H9 (cell line): ENCODE measurements at regions not wholly inside any gene's neighbourhood (a gene's known extent, or its start where the extent isn't known, plus 50 kb on each side); places are given as distances from the start of the nearest gene placed in this dataset.

Source experiments
- DNase-seq: peaks from one replicate; pipeline ENCODE4 v3.0.0-alpha.2; 2017
- H2AFZ ChIP-seq: one replicate; pipeline ENCODE4 v1.6.1; 2013; ENCODE audit warnings: mild to moderate bottlenecking, low read length, control low read depth, moderate library complexity
- H2AK5ac ChIP-seq: 2 replicates; pipeline ENCODE4 v1.6.1; 2013; ENCODE audit warnings: low read length, control low read depth, mixed read lengths; ENCODE audit not compliant: insufficient read length
- H2BK120ac ChIP-seq: one replicate; pipeline ENCODE4 v1.6.1; 2013; ENCODE audit warnings: low read depth, mild to moderate bottlenecking, low read length, control low read depth, inconsistent platforms; ENCODE audit not compliant: poor library complexity, severe bottlenecking
- H2BK12ac ChIP-seq: 2 replicates; pipeline ENCODE4 v1.6.1; 2013; ENCODE audit warnings: low read length, control low read depth, mixed read lengths, low read depth; ENCODE audit not compliant: insufficient read length
- H2BK15ac ChIP-seq: 2 replicates; pipeline ENCODE4 v1.6.1; 2013; ENCODE audit warnings: low read depth, low read length, control low read depth
- H2BK20ac ChIP-seq: one replicate; pipeline ENCODE4 v1.6.1; 2013; ENCODE audit warnings: low read depth, mild to moderate bottlenecking, low read length, control low read depth, inconsistent platforms; ENCODE audit not compliant: poor library complexity, severe bottlenecking
- H2BK5ac ChIP-seq: 2 replicates; pipeline ENCODE4 v1.6.1; 2013; ENCODE audit warnings: low read length, control low read depth, mixed read lengths; ENCODE audit not compliant: insufficient read length
- H3K14ac ChIP-seq: 2 replicates; pipeline ENCODE4 v1.6.1; 2013; ENCODE audit warnings: low read length, control low read depth; ENCODE audit not compliant: insufficient read depth
- H3K18ac ChIP-seq: 2 replicates; pipeline ENCODE4 v1.6.1; 2013; ENCODE audit warnings: low read depth, mild to moderate bottlenecking, mixed read lengths, low read length, control low read depth; ENCODE audit not compliant: insufficient read length
- H3K23ac ChIP-seq: 2 replicates; pipeline ENCODE4 v1.6.1; 2013; ENCODE audit warnings: low read length, control low read depth, mixed read lengths, low read depth; ENCODE audit not compliant: insufficient read length
- H3K23me2 ChIP-seq: 2 replicates; pipeline ENCODE4 v1.6.1; 2013; ENCODE audit warnings: low read depth, mild to moderate bottlenecking, mixed read lengths, low read length, control low read depth; ENCODE audit not compliant: insufficient read length, poor library complexity, severe bottlenecking
- H3K27ac ChIP-seq: 2 replicates; pipeline ENCODE4 v1.5.1; 2013; ENCODE audit warnings: low read length, control low read depth, mixed read lengths, low read depth; ENCODE audit not compliant: insufficient read length
- H3K27me3 ChIP-seq: 2 replicates; pipeline ENCODE4 v1.6.1; 2013; ENCODE audit warnings: low read length, control low read depth, inconsistent platforms; ENCODE audit not compliant: insufficient read depth
- H3K4ac ChIP-seq: 2 replicates; pipeline ENCODE4 v1.6.1; 2013; ENCODE audit warnings: low read depth, mild to moderate bottlenecking, control low read depth, inconsistent platforms, low read length, moderate library complexity
- H3K4me1 ChIP-seq: 2 replicates; pipeline ENCODE4 v1.6.1; 2013; ENCODE audit warnings: low read length, control low read depth, inconsistent platforms; ENCODE audit not compliant: insufficient read depth
- H3K4me2 ChIP-seq: 2 replicates; pipeline ENCODE4 v1.6.1; 2013; ENCODE audit warnings: low read length, control low read depth, mixed read lengths; ENCODE audit not compliant: insufficient read length, insufficient read depth
- H3K56ac ChIP-seq: 2 replicates; pipeline ENCODE4 v1.6.1; 2013; ENCODE audit warnings: low read depth, mild to moderate bottlenecking, mixed read lengths, low read length, control low read depth; ENCODE audit not compliant: insufficient read length
- H3K79me1 ChIP-seq: 2 replicates; pipeline ENCODE4 v1.6.1; 2013; ENCODE audit warnings: low read depth, mild to moderate bottlenecking, moderate library complexity, low read length, control low read depth, inconsistent platforms; ENCODE audit not compliant: insufficient read depth, poor library complexity, severe bottlenecking
- H3K79me2 ChIP-seq: 2 replicates; pipeline ENCODE4 v1.6.1; 2013; ENCODE audit warnings: low read length, control low read depth, inconsistent platforms; ENCODE audit not compliant: insufficient read depth
- H3K9ac ChIP-seq: 2 replicates; pipeline ENCODE4 v1.6.1; 2013; ENCODE audit warnings: low read length, control low read depth, mixed read lengths; ENCODE audit not compliant: insufficient read length; ENCODE audit errors: extremely low read depth
- H3K9me3 ChIP-seq: one replicate; pipeline ENCODE4 v1.6.1; 2013; ENCODE audit warnings: low read depth, low read length, inconsistent platforms; ENCODE audit not compliant: control insufficient read depth
- H3T11ph ChIP-seq: one replicate; pipeline ENCODE4 v1.6.1; 2013; ENCODE audit warnings: mild to moderate bottlenecking, low read length, control low read depth, inconsistent platforms
- H4K20me1 ChIP-seq: one replicate; pipeline ENCODE4 v1.6.1; 2013; ENCODE audit not compliant: control insufficient read depth, insufficient read length, insufficient read depth
- H4K5ac ChIP-seq: 2 replicates; pipeline ENCODE4 v1.6.1; 2013; ENCODE audit warnings: low read depth, mild to moderate bottlenecking, mixed read lengths, low read length, control low read depth; ENCODE audit not compliant: insufficient read length
- H4K8ac ChIP-seq: replicated peaks from 2 replicates; pipeline ENCODE4 v1.6.1; 2013; ENCODE audit warnings: low read length, control low read depth, mixed read lengths, low read depth; ENCODE audit not compliant: insufficient read length
- H4K91ac ChIP-seq: 2 replicates; pipeline ENCODE4 v1.6.1; 2013; ENCODE audit warnings: low read depth, mild to moderate bottlenecking, moderate library complexity, mixed read lengths, low read length, control low read depth; ENCODE audit not compliant: insufficient read length
- H3K27ac Mint-ChIP-seq, 3 experiments: 2 replicates in 2 of 3; 3 replicates in 1 of 3; pipeline ENCODE4 v1.8.0; 2020 to 2021; ENCODE audit warnings: mixed read lengths in 3 of 3, mild to moderate bottlenecking in 1 of 3, moderate library complexity in 1 of 3
- H3K27me3 Mint-ChIP-seq: 2 replicates; pipeline ENCODE4 v1.8.0; 2021; ENCODE audit warnings: low read depth, mild to moderate bottlenecking, moderate library complexity, mixed read lengths
- H3K36me3 Mint-ChIP-seq, 3 experiments: 2 replicates in 2 of 3; 3 replicates in 1 of 3; pipeline ENCODE4 v1.8.0; 2020 to 2021; ENCODE audit warnings: low read depth in 3 of 3, mixed read lengths in 3 of 3; ENCODE audit not compliant: insufficient read depth in 1 of 3
- H3K4me1 Mint-ChIP-seq, 2 experiments: 2 replicates each; pipeline ENCODE4 v1.8.0; 2020; ENCODE audit warnings: mixed read lengths in 2 of 2
- H3K4me3 Mint-ChIP-seq, 2 experiments: 2 replicates in 1 of 2; 3 replicates in 1 of 2; pipeline ENCODE4 v1.8.0; 2020 to 2021; ENCODE audit warnings: mild to moderate bottlenecking in 2 of 2, mixed read lengths in 2 of 2, moderate library complexity in 1 of 2
- H3K9me3 Mint-ChIP-seq, 2 experiments: 2 replicates in 1 of 2; 3 replicates in 1 of 2; pipeline ENCODE4 v1.8.0; 2020; ENCODE audit warnings: mild to moderate bottlenecking in 2 of 2, mixed read lengths in 2 of 2, moderate library complexity in 1 of 2
- CTCF ChIP-seq: fragments of 200-600 bp; sonication (generic); conservative IDR thresholded peaks from 3 replicates; pipeline ENCODE4 v1.8.0; 2021; ENCODE audit warnings: antibody characterized with exemption, mild to moderate bottlenecking
- WGBS: extraction: QIAGEN DNeasy Blood & Tissue Kit; methylation state at CpG from one replicate; pipeline ENCODE4 v1.1.7; 2013; ENCODE audit warnings: missing lambda C conversion rate, low lambda C conversion rate, mixed read lengths; ENCODE audit not compliant: insufficient read length; ENCODE audit errors: extremely low coverage; 5-methylcytosine and 5-hydroxymethylcytosine counted together

- no peak overlapping the region for H2BK5ac ChIP-seq
- H3K27ac ChIP-seq, result no peak overlapping the region
- no CpG with 5 or more reads among the region's 1 CpG for WGBS
Measured at GRCh38 chr15:62533687-62534086, 368.6 kb upstream of the C2CD4B start.

More at GRCh38 chr15:62533687-62534086, 368.6 kb upstream of the C2CD4B start:
- H3K4me1 ChIP-seq, result no peaks in the 10 kb centered on the region
- no peak for TF ChIP-seq CTCF
- H2AFZ ChIP-seq, result no peak overlapping the region
- no peak overlapping the region for H2BK15ac ChIP-seq
- Mint-ChIP-seq H3K27me3 (no peaks in the 10 kb centered on the region), H3K4me1 (peaks cover 4 to 6% of the 10 kb centered on the region in 2 experiments), H3K27ac (no peak overlapping the region; a peak in 1 of 7 replicates), H3K36me3 (no peaks in the 10 kb centered on the region), H3K9me3 (no peaks in the 10 kb centered on the region), H3K4me3 (no peak overlapping the region)
- no peaks in the 10 kb centered on the region for H4K20me1 ChIP-seq
- no peaks in the 10 kb centered on the region for H3K79me1 ChIP-seq
- H2AK5ac ChIP-seq, result no peak overlapping the region
- H3K23me2 ChIP-seq, result no peaks in the 10 kb centered on the region
- no peak for DNase-seq
- H3T11ph ChIP-seq, result no peak overlapping the region
- H2BK12ac ChIP-seq, result no peak overlapping the region
- no peak overlapping the region for H3K23ac ChIP-seq
- no peak overlapping the region for H4K8ac ChIP-seq
- no peak overlapping the region for H2BK20ac ChIP-seq
- no peak overlapping the region for H3K56ac ChIP-seq
- H4K91ac ChIP-seq, result no peak overlapping the region
- no peak overlapping the region for H3K4me2 ChIP-seq
- H3K9ac ChIP-seq, result no peak overlapping the region
- no peak overlapping the region for H2BK120ac ChIP-seq
- H3K79me2 ChIP-seq, result no peaks in the 10 kb centered on the region
- no peaks in the 10 kb centered on the region for H3K27me3 ChIP-seq
- no peak overlapping the region for H4K5ac ChIP-seq
- H3K14ac ChIP-seq, result peak overlapping the region; percentile 40; the same call in 1 of the 2 replicates
- no peak overlapping the region for H3K4ac ChIP-seq
- no peak overlapping the region for H3K18ac ChIP-seq
- H3K9me3 ChIP-seq, result no peaks in the 10 kb centered on the region
